ENCODE measurements at regions not wholly inside any gene's neighbourhood (a gene's known extent, or its start where the extent isn't known, plus 50 kb on each side); places are given as distances from the start of the nearest gene placed in this dataset.

GRCh38 chr7:26065652-26066051 lies 86.3 kb upstream of the NFE2L3 start:
- DNase-seq: no peak

- no peak for DNase-seq
These were observed 85.3 kb upstream of the NFE2L3 start for GRCh38 chr7:26066736-26067135.

GRCh38 chr7:26070290-26070689 lies 81.7 kb upstream of the NFE2L3 start:
- no peak for DNase-seq

GRCh38 chr7:26071622-26072456 lies 80.2 kb upstream of the NFE2L3 start:
- DNase-seq: no peak

GRCh38 chr7:26073041-26073440 lies 79.0 kb upstream of the NFE2L3 start:
- no peak for DNase-seq

GRCh38 chr7:26074919-26075318 lies 77.1 kb upstream of the NFE2L3 start:
- no peak for DNase-seq

GRCh38 chr7:26076691-26077090 lies 75.3 kb upstream of the NFE2L3 start:
- DNase-seq: no peak

GRCh38 chr7:26078437-26079336 lies 73.3 kb upstream of the NFE2L3 start:
- peak; percentile 77 to 84 for DNase-seq

GRCh38 chr7:26081638-26082037 lies 70.4 kb upstream of the NFE2L3 start:
- DNase-seq: no peak

- DNase-seq: no peak
These were observed 68.9 kb upstream of the NFE2L3 start for GRCh38 chr7:26083113-26083512.

- no peak for DNase-seq
These were observed 67.6 kb upstream of the NFE2L3 start for GRCh38 chr7:26084418-26084817.

- no peak for DNase-seq
These were observed 66.2 kb upstream of the NFE2L3 start for GRCh38 chr7:26085771-26086170.

GRCh38 chr7:26087321-26088091 lies 64.5 kb upstream of the NFE2L3 start:
- DNase-seq: no peak

GRCh38 chr7:26089469-26089868 lies 62.5 kb upstream of the NFE2L3 start:
- peak in 1 of 2 donors; percentile 48 for DNase-seq

GRCh38 chr7:26090927-26091519 lies 61.0 kb upstream of the NFE2L3 start:
- peak in 1 of 2 donors; percentile 61 for DNase-seq

- no peak for DNase-seq
These were observed 60.1 kb upstream of the NFE2L3 start for GRCh38 chr7:26091933-26092332.

- DNase-seq: no peak
These were observed 59.0 kb upstream of the NFE2L3 start for GRCh38 chr7:26093023-26093422.

- DNase-seq: no peak
These were observed 55.9 kb upstream of the NFE2L3 start for GRCh38 chr7:26096136-26096535.

GRCh38 chr7:26097837-26098668 lies 53.9 kb upstream of the NFE2L3 start:
- DNase-seq: no peak

GRCh38 chr7:26099236-26099635 lies 52.8 kb upstream of the NFE2L3 start:
- no peak for DNase-seq

All from CD4-positive, alpha-beta T cell treated with Interleukin-4 for 1 hour (primary cell).